ENCODE measurements at regions not wholly inside any gene's neighbourhood (a gene's known extent, or its start where the extent isn't known, plus 50 kb on each side); places are given as distances from the start of the nearest gene placed in this dataset.
"Not testable (repeated sequence)": the region's sequence is repeated elsewhere in the genome, so short reads cannot be mapped to it uniquely, and the experiment has no call there.

GRCh38 chr9:17075758-17076485, 58.9 kb upstream of the CNTLN start:
- ATAC-seq = no peak
- no peak for TF ChIP-seq POLR2A (IDR thresholded peaks at IDR 0.05)
- TF ChIP-seq, protein P1, sequence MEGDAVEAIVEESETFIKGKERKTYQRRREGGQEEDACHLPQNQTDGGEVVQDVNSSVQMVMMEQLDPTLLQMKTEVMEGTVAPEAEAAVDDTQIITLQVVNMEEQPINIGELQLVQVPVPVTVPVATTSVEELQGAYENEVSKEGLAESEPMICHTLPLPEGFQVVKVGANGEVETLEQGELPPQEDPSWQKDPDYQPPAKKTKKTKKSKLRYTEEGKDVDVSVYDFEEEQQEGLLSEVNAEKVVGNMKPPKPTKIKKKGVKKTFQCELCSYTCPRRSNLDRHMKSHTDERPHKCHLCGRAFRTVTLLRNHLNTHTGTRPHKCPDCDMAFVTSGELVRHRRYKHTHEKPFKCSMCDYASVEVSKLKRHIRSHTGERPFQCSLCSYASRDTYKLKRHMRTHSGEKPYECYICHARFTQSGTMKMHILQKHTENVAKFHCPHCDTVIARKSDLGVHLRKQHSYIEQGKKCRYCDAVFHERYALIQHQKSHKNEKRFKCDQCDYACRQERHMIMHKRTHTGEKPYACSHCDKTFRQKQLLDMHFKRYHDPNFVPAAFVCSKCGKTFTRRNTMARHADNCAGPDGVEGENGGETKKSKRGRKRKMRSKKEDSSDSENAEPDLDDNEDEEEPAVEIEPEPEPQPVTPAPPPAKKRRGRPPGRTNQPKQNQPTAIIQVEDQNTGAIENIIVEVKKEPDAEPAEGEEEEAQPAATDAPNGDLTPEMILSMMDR (IDR thresholded peaks at IDR 0.05) = no peak
- Histone ChIP-seq H3K4me3 (no peak overlapping the region), H3K4me1 (no peaks in the 10 kb centered on the region), H3K27me3 (no peaks in the 10 kb centered on the region), H3K9me3 (no peaks in the 10 kb centered on the region), H3K27ac (no peak overlapping the region), H3K36me3 (no peaks in the 10 kb centered on the region)
- no peak for DNase-seq
- WGBS (ENCODE audit: insufficient coverage, low coverage, low lambda C conversion rate, missing lambda C conversion rate) = 83% methylated on average over 2 of the region's 3 CpGs
- intact Hi-C loops (cut with DNase I) = no loop called here

DNA sequence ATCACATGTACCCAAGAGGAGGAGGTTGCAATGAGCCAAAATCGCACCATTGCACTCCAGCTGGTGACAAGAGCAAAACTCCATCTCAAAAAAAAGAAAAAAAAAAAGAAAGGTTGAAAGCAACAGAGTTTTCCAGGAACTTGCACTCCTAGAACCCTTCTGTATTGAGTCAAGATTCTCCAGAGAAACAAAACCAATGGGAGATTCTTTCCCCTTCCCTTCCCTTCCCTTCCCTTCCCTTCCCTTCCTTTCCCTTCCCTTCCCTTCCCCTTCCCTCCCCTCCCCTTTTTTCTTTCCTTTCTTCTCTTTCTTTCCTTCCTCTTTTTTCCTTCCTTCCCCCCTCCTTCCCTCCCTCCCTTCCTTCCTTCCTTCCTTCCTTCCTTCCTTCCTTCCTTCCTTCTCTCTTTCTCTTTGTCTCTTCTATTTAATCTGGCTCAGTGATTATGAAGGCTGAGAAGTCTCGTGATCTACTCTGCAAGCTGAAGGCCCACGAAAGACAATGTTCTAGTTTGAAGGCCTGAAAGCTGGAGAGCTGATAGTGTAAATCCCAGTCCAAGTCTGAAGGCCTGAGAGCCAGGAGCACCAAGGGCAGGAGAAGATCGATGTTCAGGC, 59.6 kb upstream of the CNTLN start:
- DNase-seq = no peak
- H3K27me3 ChIP-seq = no peaks in the 10 kb centered on the region
- TF ChIP-seq POLR2A (IDR thresholded peaks at IDR 0.05) = no peak
- TF ChIP-seq, protein P1 (IDR thresholded peaks at IDR 0.05) = no peak
- intact Hi-C loops (cut with DNase I) = no loop called here
- no peak overlapping the region for H3K27ac ChIP-seq
- WGBS (ENCODE audit: insufficient coverage, low coverage, low lambda C conversion rate, missing lambda C conversion rate) = 82% methylated on average over 3 of the region's 4 CpGs
- H3K9me3 ChIP-seq = no peaks in the 10 kb centered on the region
- no peaks in the 10 kb centered on the region for H3K4me1 ChIP-seq
- no peak for ATAC-seq
- H3K36me3 ChIP-seq = no peaks in the 10 kb centered on the region
- no peak overlapping the region for H3K4me3 ChIP-seq

- DNase-seq; H3K27ac ChIP-seq; H3K36me3 ChIP-seq; ATAC-seq; H3K9me3 ChIP-seq; H3K27me3 ChIP-seq; H3K4me3 ChIP-seq; intact Hi-C loops (cut with DNase I); H3K4me1 ChIP-seq: not testable (repeated sequence)
- WGBS (ENCODE audit: insufficient coverage, low coverage, low lambda C conversion rate, missing lambda C conversion rate) = no CpG with 5 or more reads among the region's 22 CpGs
These were observed 62.3 kb upstream of the CNTLN start for GRCh38 chr9:17072563-17072962.

DNA sequence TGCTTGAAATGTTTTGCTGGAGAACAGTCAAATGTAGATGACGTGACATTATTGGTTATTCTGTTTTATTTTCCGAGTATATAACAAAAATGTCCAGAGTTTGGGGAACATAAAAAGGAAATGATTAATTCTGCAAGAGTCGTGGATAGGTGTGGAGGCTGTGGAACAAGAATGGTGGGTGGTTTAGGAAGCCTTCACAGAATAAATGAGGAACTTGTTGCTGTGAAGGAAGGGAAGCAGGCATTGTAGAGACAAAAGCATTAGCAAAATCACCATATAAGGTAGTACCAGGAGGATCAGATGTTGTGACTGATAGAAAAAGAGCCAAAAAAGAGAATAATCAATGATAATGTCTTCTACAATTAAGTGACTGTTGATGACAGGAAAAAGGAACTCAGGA, 66.2 kb upstream of the CNTLN start:
- no peak for TF ChIP-seq POLR2A (IDR thresholded peaks at IDR 0.05)
- TF ChIP-seq, protein P1 (IDR thresholded peaks at IDR 0.05) = no peak
- Histone ChIP-seq H3K27me3 (no peaks in the 10 kb centered on the region), H3K4me1 (peaks cover 0 to 4% (median 0%) of the 10 kb centered on the region in 4 donors), H3K27ac (no peak overlapping the region), H3K9me3 (no peaks in the 10 kb centered on the region), H3K36me3 (no peaks in the 10 kb centered on the region), H3K4me3 (no peak overlapping the region)
- 36% methylated on average over 3 of the region's 3 CpGs for WGBS (ENCODE audit: insufficient coverage, low coverage, low lambda C conversion rate, missing lambda C conversion rate)
- ATAC-seq (no peak), DNase-seq (no peak)
- intact Hi-C loops (cut with DNase I) = no loop called here

GRCh38 chr9:17065062-17065461, 69.8 kb upstream of the CNTLN start:
- Histone ChIP-seq H3K27ac (no peak overlapping the region), H3K27me3 (no peaks in the 10 kb centered on the region), H3K4me1 (peaks cover 0 to 4% (median 0%) of the 10 kb centered on the region in 4 donors), H3K9me3 (no peaks in the 10 kb centered on the region), H3K4me3 (no peak overlapping the region), H3K36me3 (no peaks in the 10 kb centered on the region)
- WGBS (ENCODE audit: insufficient coverage, low coverage, low lambda C conversion rate, missing lambda C conversion rate) = 33% methylated on average over 1 of the region's 1 CpG
- intact Hi-C loops (cut with DNase I) = no loop called here
- peak; percentile 65 to 95 (median 82) for ATAC-seq
- peak in 2 of 3 donors; percentile 69 to 83 for DNase-seq
- TF ChIP-seq, protein P1 (IDR thresholded peaks at IDR 0.05) = no peak
- no peak for TF ChIP-seq POLR2A (IDR thresholded peaks at IDR 0.05)

Measured in right lobe of liver (tissue), 6 donors.